Cortex of kidney (tissue), 1 donor: ENCODE measurements at regions not wholly inside any gene's neighbourhood (a gene's known extent, or its start where the extent isn't known, plus 50 kb on each side); places are given as distances from the start of the nearest gene placed in this dataset.

Source experiments
- DNase-seq: peaks from one replicate; lab custom pipeline; 2025; lab: John Stamatoyannopoulos, UW

- DNase-seq, result no peak
Observed at GRCh38 chr3:81967393-81967792, 205.9 kb upstream of the GBE1 start.

- no peak for DNase-seq
Observed at GRCh38 chr3:81965696-81966095, 204.3 kb upstream of the GBE1 start.

- DNase-seq, result no peak
Observed at GRCh38 chr3:81962396-81962795, 201.0 kb upstream of the GBE1 start.

- DNase-seq, result no peak
Observed at GRCh38 chr3:81958972-81959640, 197.7 kb upstream of the GBE1 start.

GRCh38 chr3:81955878-81956277 is 194.4 kb upstream of the GBE1 start:
- no peak for DNase-seq

GRCh38 chr3:81953111-81953510 is 191.7 kb upstream of the GBE1 start:
- DNase-seq, result no peak

GRCh38 chr3:81952141-81952540 is 190.7 kb upstream of the GBE1 start:
- DNase-seq, result no peak

GRCh38 chr3:81951636-81952035 is 190.2 kb upstream of the GBE1 start:
- no peak for DNase-seq

- no peak for DNase-seq
Observed at GRCh38 chr3:81951106-81951505, 189.7 kb upstream of the GBE1 start.

- DNase-seq, result no peak
Observed at GRCh38 chr3:81947359-81947758, 185.9 kb upstream of the GBE1 start.

- no peak for DNase-seq
Observed at GRCh38 chr3:81938681-81939080, 177.2 kb upstream of the GBE1 start.

- DNase-seq, result no peak
Observed at GRCh38 chr3:81936817-81937216, 175.4 kb upstream of the GBE1 start.

GRCh38 chr3:81932681-81933080 is 171.2 kb upstream of the GBE1 start:
- DNase-seq, result no peak

GRCh38 chr3:81931265-81932251 is 170.1 kb upstream of the GBE1 start:
- DNase-seq, result no peak

- DNase-seq, result no peak
Observed at GRCh38 chr3:81929697-81930096, 168.3 kb upstream of the GBE1 start.

- DNase-seq, result no peak
Observed at GRCh38 chr3:81927811-81928210, 166.4 kb upstream of the GBE1 start.

GRCh38 chr3:81925385-81925784 is 163.9 kb upstream of the GBE1 start:
- no peak for DNase-seq

- DNase-seq, result no peak
Observed at GRCh38 chr3:81923038-81923437, 161.6 kb upstream of the GBE1 start.

GRCh38 chr3:81922404-81922803 is 161.0 kb upstream of the GBE1 start:
- DNase-seq, result no peak

- DNase-seq, result no peak
Observed at GRCh38 chr3:81920816-81921215, 159.4 kb upstream of the GBE1 start.

GRCh38 chr3:81916890-81917289 is 155.4 kb upstream of the GBE1 start:
- no peak for DNase-seq

- no peak for DNase-seq
Observed at GRCh38 chr3:81913886-81914663, 152.6 kb upstream of the GBE1 start.
